ENCODE measurements at regions not wholly inside any gene's neighbourhood (a gene's known extent, or its start where the extent isn't known, plus 50 kb on each side); places are given as distances from the start of the nearest gene placed in this dataset.

DNA sequence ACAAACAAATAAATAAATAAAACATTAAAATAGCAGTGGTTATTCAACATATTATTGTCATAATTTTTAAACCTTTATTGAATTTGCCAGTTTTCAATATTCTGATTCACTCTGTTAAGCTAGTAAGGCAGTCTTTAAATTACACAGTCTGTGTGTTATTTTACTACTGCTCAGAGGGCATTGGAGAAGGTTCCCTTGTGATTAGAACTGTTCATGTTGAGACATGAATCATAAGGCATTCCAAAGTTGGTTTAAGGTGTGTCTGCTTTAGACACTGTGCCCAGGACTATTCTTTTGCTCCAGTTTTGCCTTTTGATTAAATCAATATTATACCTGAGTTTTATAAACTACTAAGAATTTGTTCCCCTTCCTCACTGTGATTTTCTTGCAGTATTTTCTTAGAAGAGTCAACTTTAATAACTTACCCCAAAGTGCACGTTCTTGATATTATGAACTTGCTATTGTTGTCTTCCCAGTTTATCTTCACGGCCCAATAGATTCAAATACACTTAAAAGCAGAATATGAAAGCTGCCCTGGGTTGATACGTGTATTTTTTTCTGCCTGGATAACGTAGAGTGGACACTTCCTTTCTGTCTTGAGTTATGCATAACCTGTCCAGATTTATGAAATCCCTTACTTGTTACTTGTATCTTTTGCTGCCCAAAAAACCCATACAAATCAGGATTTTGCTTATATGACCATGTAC is 105.3 kb upstream of the BCAT1 start:
- peak overlapping the region; percentile 34; the same call in 1 of the 2 replicates for H2AFZ ChIP-seq (ENCODE audit: low read depth, low read length)
- no peaks in the 10 kb centered on the region for H4K20me1 ChIP-seq (ENCODE audit: insufficient read depth, low read length)
- peak overlapping the region; percentile 95 for H3K27ac ChIP-seq (ENCODE audit: low read length)
- no peaks in the 10 kb centered on the region for H3K36me3 ChIP-seq (ENCODE audit: insufficient read depth, low read length)
- peak overlapping the region; percentile 77 for H3K4me2 ChIP-seq (ENCODE audit: insufficient read depth, low read length)
- no peak for TF ChIP-seq EZH2 (IDR thresholded peaks at IDR 0.05; ENCODE audit: borderline replicate concordance, low read depth, low read length, severe bottlenecking)
- TF ChIP-seq, protein P1, sequence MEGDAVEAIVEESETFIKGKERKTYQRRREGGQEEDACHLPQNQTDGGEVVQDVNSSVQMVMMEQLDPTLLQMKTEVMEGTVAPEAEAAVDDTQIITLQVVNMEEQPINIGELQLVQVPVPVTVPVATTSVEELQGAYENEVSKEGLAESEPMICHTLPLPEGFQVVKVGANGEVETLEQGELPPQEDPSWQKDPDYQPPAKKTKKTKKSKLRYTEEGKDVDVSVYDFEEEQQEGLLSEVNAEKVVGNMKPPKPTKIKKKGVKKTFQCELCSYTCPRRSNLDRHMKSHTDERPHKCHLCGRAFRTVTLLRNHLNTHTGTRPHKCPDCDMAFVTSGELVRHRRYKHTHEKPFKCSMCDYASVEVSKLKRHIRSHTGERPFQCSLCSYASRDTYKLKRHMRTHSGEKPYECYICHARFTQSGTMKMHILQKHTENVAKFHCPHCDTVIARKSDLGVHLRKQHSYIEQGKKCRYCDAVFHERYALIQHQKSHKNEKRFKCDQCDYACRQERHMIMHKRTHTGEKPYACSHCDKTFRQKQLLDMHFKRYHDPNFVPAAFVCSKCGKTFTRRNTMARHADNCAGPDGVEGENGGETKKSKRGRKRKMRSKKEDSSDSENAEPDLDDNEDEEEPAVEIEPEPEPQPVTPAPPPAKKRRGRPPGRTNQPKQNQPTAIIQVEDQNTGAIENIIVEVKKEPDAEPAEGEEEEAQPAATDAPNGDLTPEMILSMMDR (IDR thresholded peaks at IDR 0.05; ENCODE audit: borderline replicate concordance, extremely low read depth, low read length, poor library complexity, severe bottlenecking), result no peak
- peaks cover 64% of the 10 kb centered on the region for H3K79me2 ChIP-seq (ENCODE audit: insufficient read depth, low read length)
- peaks cover 65% of the 10 kb centered on the region for H3K4me1 ChIP-seq (ENCODE audit: insufficient read depth, low read length)
- no peaks in the 10 kb centered on the region for H3K27me3 ChIP-seq (ENCODE audit: insufficient read depth, low read length, poor library complexity)
- H3K9me3 ChIP-seq (ENCODE audit: insufficient read depth, low read length, severe bottlenecking), result no peaks in the 10 kb centered on the region
- ATAC-seq (ENCODE audit: insufficient read depth, low read depth), result no peak
- no peak for DNase-seq
- H3K4me3 ChIP-seq (ENCODE audit: low read depth in 1 of 2, low read length in 2 of 2), result peak overlapping the region; percentile 41 to 60; a peak in 3 of 4 replicates
- peak overlapping the region; percentile 65 for H3K9ac ChIP-seq (ENCODE audit: low read depth, low read length)

DNA sequence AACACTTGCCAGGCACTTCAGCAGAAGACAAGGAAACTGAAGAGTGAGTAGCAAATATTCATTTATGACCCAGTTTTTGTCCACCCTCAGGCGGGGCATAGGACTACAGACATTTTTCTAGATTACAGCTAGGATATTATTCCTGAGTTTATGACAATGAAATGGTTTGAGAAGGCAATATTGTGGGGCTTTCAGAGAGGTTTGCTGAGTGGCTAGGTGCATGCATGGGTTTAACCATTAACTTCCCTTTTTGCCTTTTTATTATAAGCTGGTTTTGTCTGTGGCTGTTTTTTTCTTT is 104.0 kb upstream of the BCAT1 start:
- peak overlapping the region; percentile 72 for H2AFZ ChIP-seq (ENCODE audit: low read depth, low read length)
- TF ChIP-seq EZH2 (IDR thresholded peaks at IDR 0.05; ENCODE audit: borderline replicate concordance, low read depth, low read length, severe bottlenecking), result no peak
- TF ChIP-seq, protein P1 (IDR thresholded peaks at IDR 0.05; ENCODE audit: borderline replicate concordance, extremely low read depth, low read length, poor library complexity, severe bottlenecking), result no peak
- no peaks in the 10 kb centered on the region for H3K27me3 ChIP-seq (ENCODE audit: insufficient read depth, low read length, poor library complexity)
- no peak for DNase-seq
- H3K9ac ChIP-seq (ENCODE audit: low read depth, low read length), result peak overlapping the region; percentile 65
- peak overlapping the region; percentile 41 to 60 for H3K4me3 ChIP-seq (ENCODE audit: low read depth in 1 of 2, low read length in 2 of 2)
- peak; percentile 2; the same call in 1 of the 3 replicates for ATAC-seq (ENCODE audit: insufficient read depth, low read depth)
- peak overlapping the region; percentile 95 for H3K27ac ChIP-seq (ENCODE audit: low read length)
- H3K4me2 ChIP-seq (ENCODE audit: insufficient read depth, low read length), result peak overlapping the region; percentile 77
- no peaks in the 10 kb centered on the region for H4K20me1 ChIP-seq (ENCODE audit: insufficient read depth, low read length)
- no peaks in the 10 kb centered on the region for H3K9me3 ChIP-seq (ENCODE audit: insufficient read depth, low read length, severe bottlenecking)
- peaks cover 51% of the 10 kb centered on the region for H3K79me2 ChIP-seq (ENCODE audit: insufficient read depth, low read length)
- peaks cover 59% of the 10 kb centered on the region for H3K4me1 ChIP-seq (ENCODE audit: insufficient read depth, low read length)
- H3K36me3 ChIP-seq (ENCODE audit: insufficient read depth, low read length), result no peaks in the 10 kb centered on the region

DNA sequence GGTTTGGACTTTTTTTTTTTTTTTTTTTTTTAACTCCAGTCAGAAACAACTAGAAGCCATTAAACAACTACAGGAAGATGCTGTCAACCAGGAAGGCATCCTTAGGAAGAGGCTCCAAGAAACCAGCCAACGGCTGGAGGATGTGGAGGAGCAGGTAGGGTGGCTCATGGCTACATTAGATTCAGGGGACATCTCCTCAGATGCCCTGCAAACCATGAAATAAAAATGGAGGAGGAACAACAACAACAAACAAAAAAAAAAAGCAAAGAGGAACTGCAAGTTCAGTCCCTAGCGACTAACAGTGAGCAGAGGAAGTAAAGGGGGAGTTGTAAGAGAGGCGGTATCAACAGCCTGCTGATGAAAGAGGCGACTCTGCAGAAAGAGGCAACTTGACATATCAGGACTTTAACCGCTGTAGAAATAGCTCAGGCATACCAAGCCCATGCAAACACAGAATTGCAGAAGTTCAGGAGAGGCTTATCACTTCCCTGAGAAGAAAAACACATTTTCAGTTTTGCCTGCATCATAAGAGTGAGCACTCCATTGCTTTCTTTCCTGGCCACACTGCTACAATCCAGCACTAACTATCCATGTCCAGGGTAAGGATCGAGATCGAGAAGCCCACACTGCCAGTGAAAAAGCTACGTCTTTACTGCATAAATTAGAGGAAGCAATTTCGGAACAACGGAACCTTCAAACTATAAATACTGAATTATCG is 103.5 kb upstream of the BCAT1 start:
- peak overlapping the region; percentile 72 for H2AFZ ChIP-seq (ENCODE audit: low read depth, low read length)
- H3K27ac ChIP-seq (ENCODE audit: low read length), result peak overlapping the region; percentile 95
- H3K9ac ChIP-seq (ENCODE audit: low read depth, low read length), result peak overlapping the region; percentile 65
- H3K4me2 ChIP-seq (ENCODE audit: insufficient read depth, low read length), result peak overlapping the region; percentile 77
- peaks cover 55% of the 10 kb centered on the region for H3K4me1 ChIP-seq (ENCODE audit: insufficient read depth, low read length)
- peaks cover 46% of the 10 kb centered on the region for H3K79me2 ChIP-seq (ENCODE audit: insufficient read depth, low read length)
- TF ChIP-seq, protein P1 (IDR thresholded peaks at IDR 0.05; ENCODE audit: borderline replicate concordance, extremely low read depth, low read length, poor library complexity, severe bottlenecking), result no peak
- no peak for TF ChIP-seq EZH2 (IDR thresholded peaks at IDR 0.05; ENCODE audit: borderline replicate concordance, low read depth, low read length, severe bottlenecking)
- no peaks in the 10 kb centered on the region for H3K27me3 ChIP-seq (ENCODE audit: insufficient read depth, low read length, poor library complexity)
- H3K36me3 ChIP-seq (ENCODE audit: insufficient read depth, low read length), result no peaks in the 10 kb centered on the region
- peak; percentile 69 for ATAC-seq (ENCODE audit: insufficient read depth, low read depth)
- peak overlapping the region; percentile 41 to 60 for H3K4me3 ChIP-seq (ENCODE audit: low read depth in 1 of 2, low read length in 2 of 2)
- DNase-seq, result peak; percentile 70
- H4K20me1 ChIP-seq (ENCODE audit: insufficient read depth, low read length), result no peaks in the 10 kb centered on the region
- no peaks in the 10 kb centered on the region for H3K9me3 ChIP-seq (ENCODE audit: insufficient read depth, low read length, severe bottlenecking)
